HG02588 (cell line): ENCODE measurements at regions not wholly inside any gene's neighbourhood (a gene's known extent, or its start where the extent isn't known, plus 50 kb on each side); places are given as distances from the start of the nearest gene placed in this dataset.

Experiments
- ATAC-seq: cut with Tn5 transposase; IDR thresholded peaks from one replicate; pipeline ENCODE4 v1.9.1; 2021; ENCODE audit warnings: mild to moderate bottlenecking, moderate library complexity; ENCODE audit not compliant: unreplicated experiment

- no peak for ATAC-seq
Observed at GRCh38 chr6:103707596-103708325, 1152.0 kb downstream of the HACE1 start.

- no peak for ATAC-seq
Observed at GRCh38 chr6:103699769-103700168, 1160.0 kb downstream of the HACE1 start.

GRCh38 chr6:103687430-103687829 lies 1172.3 kb downstream of the HACE1 start:
- ATAC-seq, result no peak

DNA sequence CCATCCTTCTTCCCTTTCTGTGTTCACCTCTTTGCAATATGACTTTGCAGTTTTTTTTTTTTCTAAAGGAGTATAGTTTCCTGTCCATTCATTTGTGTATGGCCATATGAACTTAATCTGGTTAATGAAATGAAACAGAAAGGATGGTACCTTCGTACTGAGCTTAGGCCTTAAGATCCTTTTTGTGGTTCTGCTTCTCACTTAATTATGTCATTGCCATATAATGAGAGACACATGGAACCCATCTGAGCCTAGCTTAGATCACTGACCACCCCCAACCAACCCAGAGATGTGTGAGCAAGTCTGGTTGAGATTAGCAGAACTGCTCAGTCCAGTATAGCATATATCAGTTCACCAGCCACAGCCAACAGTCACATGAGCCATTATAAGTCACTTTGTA lies 1179.6 kb downstream of the HACE1 start:
- no peak for ATAC-seq

GRCh38 chr6:103677290-103677689 lies 1182.4 kb downstream of the HACE1 start:
- ATAC-seq, result no peak

- no peak for ATAC-seq
Observed at GRCh38 chr6:103675807-103676406, 1183.8 kb downstream of the HACE1 start.

DNA sequence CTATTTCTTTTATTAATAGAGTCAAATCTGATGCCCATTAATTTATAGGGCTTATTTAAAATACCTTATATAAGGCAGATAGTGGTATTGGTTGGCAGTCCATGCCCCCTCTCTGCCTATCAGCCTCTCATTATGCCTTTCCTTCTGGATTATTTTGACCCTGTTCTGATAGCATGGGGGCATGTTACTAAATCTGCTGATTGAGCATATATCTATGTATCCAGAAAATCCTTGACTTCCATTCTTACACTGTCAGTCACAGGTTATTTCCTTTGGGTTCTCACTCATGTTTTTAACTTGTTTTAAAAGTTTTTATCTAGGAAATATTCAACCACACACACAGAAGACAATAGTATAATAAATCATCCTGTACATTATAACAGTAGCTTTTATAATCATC lies 1184.9 kb downstream of the HACE1 start:
- ATAC-seq, result no peak

DNA sequence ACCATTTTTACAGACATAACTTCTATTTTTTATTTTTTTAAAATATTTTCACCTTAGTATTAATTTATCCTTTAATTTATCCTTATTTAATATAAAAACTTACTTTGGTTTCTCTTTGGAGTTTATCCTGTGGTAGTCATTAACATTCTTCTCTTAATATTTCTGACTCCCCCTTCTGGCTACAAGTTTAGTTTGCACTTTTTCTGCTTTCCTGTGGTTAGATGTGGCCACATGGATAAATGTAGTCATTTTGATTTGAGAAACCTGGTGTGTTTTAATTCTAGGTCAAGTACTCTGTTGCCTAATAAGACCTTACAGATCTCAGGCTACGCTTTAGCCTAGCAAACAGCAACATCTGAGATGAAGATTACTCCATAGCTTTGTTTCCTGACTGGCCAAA lies 1187.5 kb downstream of the HACE1 start:
- no peak for ATAC-seq

DNA sequence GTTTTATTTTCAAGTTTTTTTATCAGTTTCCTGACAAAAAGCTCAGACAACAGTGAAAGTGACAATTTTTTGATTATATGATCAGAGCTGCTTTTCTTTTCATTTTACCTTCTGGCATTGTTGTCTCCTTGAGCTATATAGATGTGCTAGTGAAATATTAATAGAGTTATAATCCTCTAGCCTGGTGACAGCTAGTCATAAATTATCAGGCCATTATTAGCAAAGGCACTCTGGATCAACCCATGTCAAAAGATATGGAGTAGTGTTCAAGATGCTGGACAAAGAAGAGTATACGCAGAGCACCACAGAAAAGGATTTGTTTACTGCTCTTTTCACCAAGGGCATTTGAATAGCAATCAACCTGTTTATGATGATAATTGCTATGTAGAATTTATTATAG lies 1230.1 kb downstream of the HACE1 start:
- ATAC-seq, result no peak

- no peak for ATAC-seq
Observed at GRCh38 chr6:103617642-103618041, 1242.1 kb downstream of the HACE1 start.

DNA sequence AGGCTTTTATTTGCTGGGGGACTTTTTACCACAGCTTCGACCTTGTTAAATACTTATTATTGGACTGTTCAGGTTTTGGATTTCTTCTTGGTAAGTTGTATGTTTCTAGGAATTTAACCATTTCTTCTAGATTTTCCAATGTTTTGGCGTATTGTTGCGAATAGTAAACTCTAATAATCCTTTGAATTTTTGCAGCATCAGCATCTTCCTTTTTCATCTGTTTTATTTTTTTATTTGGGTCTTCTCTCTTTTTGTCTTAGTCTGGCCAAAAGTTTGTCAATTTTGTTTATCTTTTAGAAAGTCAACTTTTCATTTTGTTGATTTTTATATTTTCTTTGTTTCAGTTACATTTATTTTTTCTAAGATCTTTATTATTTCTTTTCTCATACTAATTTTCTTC lies 1272.0 kb downstream of the HACE1 start:
- ATAC-seq, result no peak

- no peak for ATAC-seq
Observed at GRCh38 chr6:103578115-103578514, 1281.6 kb downstream of the HACE1 start.

GRCh38 chr6:103570431-103570830 lies 1289.3 kb downstream of the HACE1 start:
- no peak for ATAC-seq

DNA sequence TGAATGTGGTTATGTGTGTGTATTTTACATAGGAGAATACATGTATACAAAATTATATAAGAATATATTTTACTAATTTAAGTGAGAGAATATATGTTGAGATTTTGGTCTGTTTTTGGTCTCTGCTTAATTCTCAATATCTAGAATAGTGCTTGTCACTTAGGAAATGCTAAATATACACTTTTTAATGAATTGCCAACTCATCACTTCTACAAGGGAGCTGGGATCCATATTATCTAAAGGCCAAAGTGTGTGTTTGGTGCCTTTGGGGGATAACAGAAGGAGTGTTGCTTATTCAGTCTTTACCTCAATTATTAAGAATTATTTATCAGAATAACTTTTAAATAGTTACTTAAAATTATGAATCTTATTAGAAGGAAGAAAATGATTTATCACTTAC lies 1304.8 kb downstream of the HACE1 start:
- ATAC-seq, result no peak

DNA sequence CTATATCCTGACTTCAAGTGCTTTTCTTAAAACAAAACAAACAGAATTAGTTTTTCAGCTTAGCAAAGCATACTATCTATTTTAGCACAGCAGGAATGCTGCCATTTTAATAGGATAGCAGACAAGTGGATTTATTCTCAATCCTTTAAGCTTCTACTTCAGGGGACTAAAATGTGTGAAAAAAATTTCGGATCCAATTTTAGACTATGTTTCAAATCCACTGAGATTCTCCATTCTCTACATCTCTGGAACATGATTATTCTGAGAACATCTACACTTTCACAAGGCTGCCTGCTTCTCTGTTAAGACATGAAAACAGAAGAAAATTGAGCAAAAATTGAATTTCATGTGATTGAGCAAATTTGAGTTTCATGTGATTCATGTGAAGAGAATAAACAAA lies 1321.3 kb downstream of the HACE1 start:
- no peak for ATAC-seq

GRCh38 chr6:103534814-103535213 lies 1324.9 kb downstream of the HACE1 start:
- ATAC-seq, result no peak

- no peak for ATAC-seq
Observed at GRCh38 chr6:103534095-103534494, 1325.6 kb downstream of the HACE1 start.

DNA sequence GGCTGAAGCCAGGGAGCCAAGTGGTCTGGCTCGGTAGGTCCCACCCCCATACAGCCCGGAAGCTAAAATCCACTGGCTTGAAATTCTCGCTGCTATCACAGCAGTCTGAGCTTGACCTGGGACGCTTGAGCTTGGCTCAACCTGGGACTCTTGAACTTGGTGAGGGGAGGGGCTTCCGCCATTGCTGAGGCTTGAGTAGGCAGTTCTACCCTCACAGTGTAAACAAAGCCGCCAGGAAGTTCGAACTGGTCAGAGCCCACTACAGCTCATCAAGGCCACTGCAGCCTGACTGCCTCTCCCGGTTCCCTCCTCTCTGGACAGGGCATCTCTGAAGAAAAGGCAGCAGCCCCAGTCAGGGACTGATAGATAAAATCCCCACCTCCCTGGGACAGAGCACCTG lies 1337.7 kb downstream of the HACE1 start:
- ATAC-seq, result no peak

DNA sequence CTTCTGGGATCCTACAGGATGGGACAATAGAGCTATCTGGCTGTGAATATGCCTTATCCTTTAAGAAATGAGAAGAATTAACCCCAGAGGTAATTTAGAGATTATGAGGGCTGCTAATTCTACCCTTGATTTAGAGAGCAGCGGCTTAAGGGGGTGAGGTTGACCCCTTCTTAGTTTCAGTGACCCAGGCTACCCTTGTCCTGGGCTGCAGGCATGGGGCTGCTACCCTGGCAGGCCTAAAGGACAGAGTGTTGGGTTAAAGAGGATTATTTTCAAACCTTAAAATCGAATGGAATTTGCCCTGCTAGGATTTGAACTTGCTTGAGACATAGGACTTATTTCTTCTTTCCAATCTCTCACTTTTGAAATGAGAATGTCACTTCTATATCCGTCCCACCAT lies 1343.4 kb downstream of the HACE1 start:
- no peak for ATAC-seq

DNA sequence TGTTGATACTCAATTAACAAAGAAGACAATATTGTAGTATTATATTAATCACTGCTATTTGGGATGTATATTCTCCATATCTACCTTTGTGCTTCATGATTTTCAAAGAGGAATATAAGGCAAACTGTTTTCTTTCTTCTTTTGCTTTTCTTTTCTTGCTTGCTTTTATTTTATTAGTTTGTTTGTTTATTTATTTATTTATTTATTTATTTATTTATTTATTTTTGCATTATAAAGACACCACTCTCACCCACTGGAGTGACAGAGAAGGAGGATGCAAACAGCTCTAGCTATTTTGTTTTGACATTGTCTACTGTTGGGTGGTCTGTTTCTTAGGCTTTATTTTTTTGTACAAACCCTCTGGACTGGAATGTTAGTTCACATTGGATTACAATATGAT lies 1352.7 kb downstream of the HACE1 start:
- no peak for ATAC-seq

DNA sequence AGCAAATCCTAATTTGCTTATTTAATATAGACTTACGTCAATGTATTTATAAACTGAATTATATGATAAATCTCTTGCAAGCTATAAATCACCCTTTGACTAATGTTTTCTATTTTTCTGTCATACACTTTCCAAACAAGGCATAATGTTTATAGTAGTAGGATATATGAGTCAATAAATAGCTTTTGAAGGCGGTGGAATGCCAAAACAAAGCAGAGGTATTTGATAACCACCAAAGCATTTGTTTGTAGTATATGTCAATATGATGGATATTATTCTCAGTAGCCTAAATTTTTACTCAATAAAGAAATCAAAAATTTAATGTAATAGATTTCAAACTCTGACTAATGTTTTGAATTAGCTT lies 1354.6 kb downstream of the HACE1 start:
- no peak for ATAC-seq

- ATAC-seq, result no peak
Observed at GRCh38 chr6:103504501-103505154, 1355.1 kb downstream of the HACE1 start.
